C4-2B (cell line): ENCODE measurements at regions not wholly inside any gene's neighbourhood (a gene's known extent, or its start where the extent isn't known, plus 50 kb on each side); places are given as distances from the start of the nearest gene placed in this dataset.

Experiments used
- CTCF ChIP-seq: fragments of 450-650 bp; conservative IDR thresholded peaks from 2 replicates; pipeline ENCODE4 v1.5.1; 2017; ENCODE audit warnings: mild to moderate bottlenecking
- ZFX ChIP-seq: fragments of 450-650 bp; IDR thresholded peaks from 2 replicates; pipeline ENCODE4 v1.6.1; 2017

DNA sequence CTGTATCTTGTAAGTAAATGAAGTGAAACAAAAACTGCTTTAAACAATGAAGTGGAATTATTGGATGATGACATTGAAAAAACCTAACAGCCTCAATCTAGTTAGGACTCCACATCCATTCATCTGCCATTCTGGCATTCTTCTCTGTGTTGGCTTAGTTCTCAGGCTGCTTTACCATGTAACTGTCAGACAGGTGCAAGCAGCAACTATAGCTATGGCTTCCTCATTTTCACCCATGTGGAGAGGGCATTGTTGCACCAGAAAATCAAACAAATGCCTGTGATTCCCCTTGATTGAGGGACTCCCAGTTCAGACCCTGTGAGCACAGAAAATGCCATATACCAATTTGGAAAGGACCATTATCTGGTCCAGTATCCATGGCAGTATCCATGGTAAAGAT lies 129.5 kb upstream of the NYAP2 start:
- TF ChIP-seq CTCF (no peak), ZFX (no peak)
